Heart left ventricle (tissue), 13 donors: ENCODE measurements at regions not wholly inside any gene's neighbourhood (a gene's known extent, or its start where the extent isn't known, plus 50 kb on each side); places are given as distances from the start of the nearest gene placed in this dataset.

Experiments used
- CTCF ChIP-seq, 12 donors: fragments of 200-600 bp; sonication (generic) in 4 of 12; IDR thresholded peaks; one replicate each; pipeline versions ENCODE4 v1.5.0 to v1.8.0; 2018 to 2022; ENCODE audit warnings: antibody characterized with exemption in 12 of 12, mild to moderate bottlenecking in 5 of 12
- POLR2A ChIP-seq, 2 donors: fragments of 450-650 bp; IDR thresholded peaks; one replicate each; pipeline ENCODE4 v1.6.1; 2017; ENCODE audit warnings: antibody characterized with exemption in 2 of 2, mild to moderate bottlenecking in 2 of 2, moderate library complexity in 2 of 2
- donor health status: ischemic (EF 13 %, LVEDD 7.1; RV severe dilation, severe dysfunction).
- donor health status: DM: no; HTN: yes; CAD: no.
- donor health status: DM: no; HTN: no; CAD: no.
- donor health status: ischemic (EF 25% LVEDD 6.9; RV normal size, moderate dysfunction).
- donor health status: ischemic (EF 25% LVEDD 5.7; RV mildly dilated, moderate dysfunction).
- donor health status: ischemic (EF 35%, LVEDD 5.7; RV mildly dilated, moderate dysfunction).
- donor health status: nonischemic (EF 11% LVEDD 7.7; RV severe dilation, severe dysfunction).
- donor health status: DM: yes; HTN: yes; CAD: no.
- donor health status: PGD.
- donor health status: ischemic (EF 29% LVEDD 5.4; RV normal size, mild dysfunction).
- donor health status: nonischemic (EF 23%, LVEDD 6.1; RV moderate dilation, normal function).

GRCh38 chr10:105834261-105835059, 1193.4 kb downstream of the SORCS3 start:
- TF ChIP-seq CTCF (IDR thresholded peaks at IDR 0.05) (no peak), POLR2A (IDR thresholded peaks at IDR 0.05) (no peak)
